ENCODE measurements at regions not wholly inside any gene's neighbourhood (a gene's known extent, or its start where the extent isn't known, plus 50 kb on each side); places are given as distances from the start of the nearest gene placed in this dataset.

GRCh38 chr16:52967744-52968143 is 85.0 kb downstream of the CHD9NB start:
- H3K9ac ChIP-seq (ENCODE audit: control insufficient read depth, insufficient read depth, low read length), result no peak overlapping the region
- no peaks in the 10 kb centered on the region for H3K27me3 ChIP-seq (replicated peaks in 1 of 2; ENCODE audit: control insufficient read depth in 2 of 2, insufficient read depth in 2 of 2, low read length in 1 of 2)
- in situ Hi-C loops (cut with MboI), result no loop called here
- no peaks in the 10 kb centered on the region for H3K9me3 ChIP-seq (replicated peaks; ENCODE audit: control insufficient read depth, insufficient read depth, low read length)
- FAIRE-seq (no peak), DNase-seq (ENCODE audit: low read depth, low spot score) (no peak), ATAC-seq (no peak; the same call in 2 of the 3 replicates)
- no peak overlapping the region for H3K27ac ChIP-seq (ENCODE audit: control insufficient read depth, insufficient read depth)
- no peaks in the 10 kb centered on the region for H3K4me1 ChIP-seq (ENCODE audit: control insufficient read depth, insufficient read depth, low read length)
- CTCF ChIA-PET, result interaction anchor here (0.6 to 1.6 kb wide), 3 partner anchors 37 to 1590 kb away, joined by 3 read pairs; no protein-coding TSS in a partner anchor
- POLR2A ChIA-PET, result no interaction called here
- no TSS peak for BruUV-seq (replicated peaks)
- H2AFZ ChIP-seq (ENCODE audit: control insufficient read depth, low read depth, low read length), result no peak overlapping the region
- intact Hi-C loops (cut with micrococcal nuclease; ENCODE audit: unreplicated experiment), result no loop called here
- H3K4me3 ChIP-seq, result no peak overlapping the region
- no peak overlapping the region for H3K4me2 ChIP-seq (ENCODE audit: control insufficient read depth, insufficient read depth)
- no peaks in the 10 kb centered on the region for H4K20me1 ChIP-seq (ENCODE audit: control insufficient read depth, insufficient read depth)
- no peak for TF ChIP-seq NFYB (IDR thresholded peaks at IDR 0.05; ENCODE audit: insufficient read depth, low read depth, low read length)
- TF ChIP-seq, protein P1, sequence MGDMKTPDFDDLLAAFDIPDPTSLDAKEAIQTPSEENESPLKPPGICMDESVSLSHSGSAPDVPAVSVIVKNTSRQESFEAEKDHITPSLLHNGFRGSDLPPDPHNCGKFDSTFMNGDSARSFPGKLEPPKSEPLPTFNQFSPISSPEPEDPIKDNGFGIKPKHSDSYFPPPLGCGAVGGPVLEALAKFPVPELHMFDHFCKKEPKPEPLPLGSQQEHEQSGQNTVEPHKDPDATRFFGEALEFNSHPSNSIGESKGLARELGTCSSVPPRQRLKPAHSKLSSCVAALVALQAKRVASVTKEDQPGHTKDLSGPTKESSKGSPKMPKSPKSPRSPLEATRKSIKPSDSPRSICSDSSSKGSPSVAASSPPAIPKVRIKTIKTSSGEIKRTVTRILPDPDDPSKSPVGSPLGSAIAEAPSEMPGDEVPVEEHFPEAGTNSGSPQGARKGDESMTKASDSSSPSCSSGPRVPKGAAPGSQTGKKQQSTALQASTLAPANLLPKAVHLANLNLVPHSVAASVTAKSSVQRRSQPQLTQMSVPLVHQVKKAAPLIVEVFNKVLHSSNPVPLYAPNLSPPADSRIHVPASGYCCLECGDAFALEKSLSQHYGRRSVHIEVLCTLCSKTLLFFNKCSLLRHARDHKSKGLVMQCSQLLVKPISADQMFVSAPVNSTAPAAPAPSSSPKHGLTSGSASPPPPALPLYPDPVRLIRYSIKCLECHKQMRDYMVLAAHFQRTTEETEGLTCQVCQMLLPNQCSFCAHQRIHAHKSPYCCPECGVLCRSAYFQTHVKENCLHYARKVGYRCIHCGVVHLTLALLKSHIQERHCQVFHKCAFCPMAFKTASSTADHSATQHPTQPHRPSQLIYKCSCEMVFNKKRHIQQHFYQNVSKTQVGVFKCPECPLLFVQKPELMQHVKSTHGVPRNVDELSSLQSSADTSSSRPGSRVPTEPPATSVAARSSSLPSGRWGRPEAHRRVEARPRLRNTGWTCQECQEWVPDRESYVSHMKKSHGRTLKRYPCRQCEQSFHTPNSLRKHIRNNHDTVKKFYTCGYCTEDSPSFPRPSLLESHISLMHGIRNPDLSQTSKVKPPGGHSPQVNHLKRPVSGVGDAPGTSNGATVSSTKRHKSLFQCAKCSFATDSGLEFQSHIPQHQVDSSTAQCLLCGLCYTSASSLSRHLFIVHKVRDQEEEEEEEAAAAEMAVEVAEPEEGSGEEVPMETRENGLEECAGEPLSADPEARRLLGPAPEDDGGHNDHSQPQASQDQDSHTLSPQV (IDR thresholded peaks at IDR 0.05), result no peak
- no peak for TF ChIP-seq ZNF207 (IDR thresholded peaks at IDR 0.05; ENCODE audit: borderline replicate concordance)
- TF ChIP-seq, protein P2, sequence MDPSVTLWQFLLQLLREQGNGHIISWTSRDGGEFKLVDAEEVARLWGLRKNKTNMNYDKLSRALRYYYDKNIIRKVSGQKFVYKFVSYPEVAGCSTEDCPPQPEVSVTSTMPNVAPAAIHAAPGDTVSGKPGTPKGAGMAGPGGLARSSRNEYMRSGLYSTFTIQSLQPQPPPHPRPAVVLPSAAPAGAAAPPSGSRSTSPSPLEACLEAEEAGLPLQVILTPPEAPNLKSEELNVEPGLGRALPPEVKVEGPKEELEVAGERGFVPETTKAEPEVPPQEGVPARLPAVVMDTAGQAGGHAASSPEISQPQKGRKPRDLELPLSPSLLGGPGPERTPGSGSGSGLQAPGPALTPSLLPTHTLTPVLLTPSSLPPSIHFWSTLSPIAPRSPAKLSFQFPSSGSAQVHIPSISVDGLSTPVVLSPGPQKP (IDR thresholded peaks at IDR 0.05; ENCODE audit: low read depth, low read length), result no peak
- no peak for TF ChIP-seq HDGF (IDR thresholded peaks at IDR 0.05)
- no peak for TF ChIP-seq SMAD5 (IDR thresholded peaks at IDR 0.05; ENCODE audit: low read depth)
- TF ChIP-seq, protein P3, sequence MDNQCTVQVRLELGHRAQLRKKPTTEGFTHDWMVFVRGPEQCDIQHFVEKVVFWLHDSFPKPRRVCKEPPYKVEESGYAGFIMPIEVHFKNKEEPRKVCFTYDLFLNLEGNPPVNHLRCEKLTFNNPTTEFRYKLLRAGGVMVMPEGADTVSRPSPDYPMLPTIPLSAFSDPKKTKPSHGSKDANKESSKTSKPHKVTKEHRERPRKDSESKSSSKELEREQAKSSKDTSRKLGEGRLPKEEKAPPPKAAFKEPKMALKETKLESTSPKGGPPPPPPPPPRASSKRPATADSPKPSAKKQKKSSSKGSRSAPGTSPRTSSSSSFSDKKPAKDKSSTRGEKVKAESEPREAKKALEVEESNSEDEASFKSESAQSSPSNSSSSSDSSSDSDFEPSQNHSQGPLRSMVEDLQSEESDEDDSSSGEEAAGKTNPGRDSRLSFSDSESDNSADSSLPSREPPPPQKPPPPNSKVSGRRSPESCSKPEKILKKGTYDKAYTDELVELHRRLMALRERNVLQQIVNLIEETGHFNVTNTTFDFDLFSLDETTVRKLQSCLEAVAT (IDR thresholded peaks at IDR 0.05), result no peak
- no peak for TF ChIP-seq TCF12 (IDR thresholded peaks at IDR 0.05; ENCODE audit: low read depth, low read length)
- no peak for TF ChIP-seq PML (IDR thresholded peaks at IDR 0.05; ENCODE audit: low read length)
- no peak for TF ChIP-seq ZNF622 (IDR thresholded peaks at IDR 0.05)
- TF ChIP-seq EED (IDR thresholded peaks at IDR 0.05; ENCODE audit: low read depth), result no peak
- TF ChIP-seq TCF3 (IDR thresholded peaks at IDR 0.05; ENCODE audit: borderline replicate concordance, insufficient read depth, low read depth, low read length), result no peak
- no peak for TF ChIP-seq MYC (IDR thresholded peaks at IDR 0.05; ENCODE audit: insufficient read depth, insufficient read length, insufficient replicate concordance, low read length, severe bottlenecking)
- TF ChIP-seq MTA3 (IDR thresholded peaks at IDR 0.05; ENCODE audit: borderline replicate concordance, low read length), result no peak
- no peak for TF ChIP-seq CHD4 (IDR thresholded peaks at IDR 0.05)
- no peaks in the 10 kb centered on the region for H3K36me3 ChIP-seq (ENCODE audit: control insufficient read depth in 2 of 2, insufficient read depth in 2 of 2, low read length in 1 of 2)
- SMC1A ChIA-PET (ENCODE audit: uncharacterized antibody, unreplicated experiment), result interaction anchor here (0.7 to 1.3 kb wide), 5 partner anchors 10 to 297 kb away, joined by 3 read pairs; no protein-coding TSS in a partner anchor
- no peaks in the 10 kb centered on the region for H3K79me2 ChIP-seq (ENCODE audit: control insufficient read depth, insufficient read depth, low read length)
- RAD21 ChIA-PET (ENCODE audit: unreplicated experiment), result no interaction called here

Measured in GM12878 (cell line).